Effector CD4-positive, alpha-beta T cell (primary cell): ENCODE measurements at regions not wholly inside any gene's neighbourhood (a gene's known extent, or its start where the extent isn't known, plus 50 kb on each side); places are given as distances from the start of the nearest gene placed in this dataset.
"Not testable (repeated sequence)": the region's sequence is repeated elsewhere in the genome, so short reads cannot be mapped to it uniquely, and the experiment has no call there.

ENCODE experiments used
- DNase-seq: peaks from one replicate; pipeline ENCODE4 v3.0.0-alpha.2; 2020

DNA sequence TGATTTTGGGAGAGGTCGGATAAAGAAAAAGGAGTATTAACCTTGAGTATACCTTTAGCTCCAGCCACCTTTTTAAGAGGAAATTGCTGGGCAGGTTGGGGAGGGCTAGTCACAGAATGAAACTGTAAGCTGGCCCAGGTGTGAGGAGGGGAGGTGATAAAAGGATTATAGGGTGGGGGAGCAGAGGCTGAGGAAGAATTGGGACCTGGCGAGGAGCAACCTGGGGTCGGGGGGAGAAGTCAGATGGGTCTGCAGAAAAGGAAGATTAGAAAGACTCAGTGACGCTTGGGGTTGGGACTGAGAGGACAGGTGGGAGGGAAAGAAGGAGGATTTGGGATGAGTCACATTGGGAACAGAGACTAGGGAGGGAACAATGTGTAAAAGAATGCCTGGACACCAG is 1548.5 kb upstream of the WWC1 start:
- not testable (repeated sequence) for DNase-seq

DNA sequence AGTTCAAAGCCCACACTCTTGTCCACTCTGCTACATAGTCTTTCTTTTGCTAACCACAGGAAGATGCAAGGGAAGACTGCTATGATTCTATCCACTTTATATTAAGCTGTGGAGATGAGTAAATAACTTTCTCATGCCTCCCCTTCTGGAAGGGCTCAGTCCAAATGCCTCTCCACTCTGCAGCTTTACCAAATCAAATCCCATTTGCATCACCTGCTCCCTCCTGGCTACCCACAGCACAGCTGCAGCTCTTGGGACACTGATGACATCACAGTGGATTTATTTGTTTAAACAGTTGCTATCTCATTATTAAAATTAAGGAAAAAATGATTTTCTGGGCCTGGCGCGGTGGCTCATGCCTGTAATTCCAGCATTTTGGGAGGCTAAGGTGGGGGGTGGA is 1544.9 kb upstream of the WWC1 start:
- DNase-seq = no peak

DNA sequence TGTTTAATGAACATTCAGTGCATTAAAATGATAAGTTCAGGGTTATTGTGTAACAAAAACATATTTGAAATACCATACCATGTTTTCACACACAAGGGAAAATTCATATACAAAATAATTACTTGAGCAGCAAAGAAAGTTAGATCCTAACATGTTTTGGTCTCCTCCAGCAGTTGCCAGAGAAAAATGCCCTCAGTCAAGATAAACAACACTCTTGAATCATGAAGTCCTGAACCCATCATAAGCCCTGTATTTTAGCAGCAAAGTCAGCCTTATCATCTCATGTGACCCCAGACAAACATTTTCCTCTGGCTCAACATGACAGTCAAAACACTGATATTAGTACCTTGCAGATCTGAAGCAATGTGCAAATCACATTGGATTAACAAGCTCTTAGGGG is 1541.1 kb upstream of the WWC1 start:
- no peak for DNase-seq

DNA sequence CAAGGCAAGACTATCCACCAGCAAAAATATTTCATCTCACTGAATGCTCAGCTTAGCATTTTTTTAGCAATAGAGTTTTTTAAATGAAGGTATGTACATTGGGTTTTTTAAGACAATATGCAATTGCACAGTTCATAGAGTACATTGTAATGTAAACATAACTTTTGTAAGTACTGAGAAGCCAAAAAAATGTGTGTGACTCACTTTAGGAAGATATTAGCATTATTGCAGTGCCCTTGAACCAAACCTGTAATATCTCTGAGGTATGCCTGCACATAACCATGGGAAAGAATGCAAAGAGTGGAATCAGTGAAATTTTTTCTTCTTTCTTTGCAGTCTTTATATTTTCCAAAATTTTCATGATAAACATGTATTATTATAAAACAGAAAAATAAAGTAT is 1533.3 kb upstream of the WWC1 start:
- DNase-seq = no peak

DNA sequence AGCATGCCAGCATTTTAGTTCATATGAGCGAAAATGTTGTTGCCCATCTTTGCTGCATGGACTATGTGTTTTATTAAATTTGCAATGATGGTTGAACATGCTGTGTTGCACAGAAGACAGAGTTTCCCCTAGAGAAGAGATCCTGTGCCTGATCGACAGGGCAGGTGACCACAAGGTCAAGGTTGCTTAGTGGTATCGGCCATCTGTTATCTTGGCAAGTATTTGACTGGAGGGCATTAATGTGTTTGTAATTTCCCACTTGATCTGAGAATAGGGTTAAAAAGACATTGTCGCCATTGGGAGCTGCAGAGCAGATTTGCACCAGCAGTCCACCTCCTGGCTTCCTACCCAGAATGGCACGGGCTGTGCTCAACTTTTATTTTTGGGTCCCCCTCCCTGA is 1523.6 kb upstream of the WWC1 start:
- DNase-seq = no peak

DNA sequence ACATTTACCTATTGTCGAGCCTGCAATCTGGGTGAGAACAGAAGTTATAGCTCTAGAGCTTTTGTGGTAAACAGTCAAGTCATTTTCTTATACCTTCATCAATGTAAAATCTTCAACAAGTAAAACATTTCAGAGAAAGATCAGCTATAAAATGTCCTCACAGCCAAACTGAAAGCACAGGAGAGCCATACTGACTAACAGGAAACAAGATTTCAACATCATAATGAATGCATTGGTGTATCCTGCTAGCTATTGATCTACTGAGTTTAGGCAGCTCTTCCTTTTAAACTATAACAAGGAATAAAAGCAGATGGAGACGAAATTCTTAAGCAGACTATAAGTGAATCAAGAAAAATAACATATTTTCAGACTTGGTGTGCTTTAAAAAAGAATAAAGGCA is 1522.9 kb upstream of the WWC1 start:
- no peak for DNase-seq

DNA sequence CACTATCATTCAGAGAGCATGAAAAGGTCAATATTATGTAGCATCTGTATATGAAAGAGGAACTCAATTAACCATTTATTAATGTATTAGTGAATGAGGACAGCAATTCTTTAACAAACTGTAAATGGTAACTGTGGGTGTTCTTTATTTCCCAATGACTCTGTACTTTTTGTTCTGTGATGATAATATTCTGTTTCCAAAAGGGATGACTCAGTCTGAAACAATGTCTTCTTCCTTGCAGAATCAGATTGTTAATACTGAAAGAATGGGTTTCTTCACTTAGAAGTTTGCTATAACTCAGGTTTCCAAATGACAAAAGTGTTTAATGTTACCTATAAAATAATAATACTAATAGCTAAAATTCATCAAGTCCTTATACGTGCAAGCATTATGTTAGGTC is 1518.7 kb upstream of the WWC1 start:
- DNase-seq = no peak

DNA sequence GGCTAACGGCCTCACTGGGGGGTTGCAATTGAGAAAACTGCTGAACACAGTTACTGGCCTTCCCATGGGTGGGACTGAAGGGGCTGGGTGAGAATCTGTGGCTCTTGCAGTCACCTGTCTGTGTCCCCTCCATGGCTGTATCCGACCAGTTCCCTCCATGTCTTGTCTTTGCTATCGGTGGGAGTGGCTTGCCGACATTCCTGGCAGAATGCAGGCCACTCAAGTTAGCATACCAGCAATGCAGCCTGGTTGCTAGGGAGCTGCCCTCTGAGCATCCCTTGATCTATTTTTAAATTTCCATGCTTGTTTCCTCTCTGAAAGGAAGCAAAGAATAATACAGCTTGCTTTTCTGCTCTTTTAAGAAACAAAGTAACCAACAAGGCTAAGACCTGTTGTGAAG is 1509.7 kb upstream of the WWC1 start:
- DNase-seq = no peak

DNA sequence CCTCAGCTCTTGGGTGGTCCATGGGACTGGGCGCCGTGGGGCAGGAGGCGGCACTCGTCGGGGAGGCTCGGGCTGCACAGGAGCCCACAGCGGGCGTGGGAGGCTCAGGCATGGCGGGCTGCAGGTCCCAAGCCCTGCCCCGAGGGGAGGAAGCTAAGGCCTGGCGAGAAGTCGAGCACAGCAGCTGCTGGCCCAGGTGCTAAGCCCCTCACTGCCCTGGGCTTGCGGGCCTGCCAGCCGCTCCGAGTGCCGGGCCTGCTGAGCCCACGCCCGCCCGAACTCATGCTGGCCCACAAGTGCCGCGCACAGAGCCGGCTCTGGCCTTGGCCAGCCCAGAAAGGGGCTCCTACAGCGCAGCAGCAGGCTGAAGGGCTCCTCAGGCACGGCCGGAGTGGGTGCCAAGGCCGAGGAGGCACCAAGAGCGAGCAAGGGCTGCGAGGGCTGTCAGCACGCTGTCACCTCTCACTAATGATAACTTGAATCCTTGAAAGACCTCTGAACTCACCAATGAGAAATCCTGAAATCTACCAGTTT is 1506.8 kb upstream of the WWC1 start:
- DNase-seq = no peak

DNA sequence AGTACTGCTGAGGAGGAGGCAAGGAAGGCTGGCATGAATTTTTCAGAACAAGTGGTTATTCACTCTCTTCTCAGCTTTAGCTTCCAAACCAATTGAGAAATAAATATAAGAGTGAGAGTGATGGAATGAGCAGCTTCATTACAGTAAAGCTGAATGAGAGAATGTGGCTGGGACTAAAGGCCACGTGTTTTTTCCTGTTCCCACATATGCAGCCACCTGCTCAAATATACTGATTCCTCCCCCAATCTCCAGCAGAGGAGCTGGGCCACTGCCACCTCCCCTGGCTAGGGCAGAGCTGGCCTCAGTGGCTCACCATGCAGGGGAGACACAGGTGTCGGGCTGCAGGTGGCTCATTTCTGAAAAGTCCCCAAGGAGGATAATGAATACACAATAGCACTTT is 1505.3 kb upstream of the WWC1 start:
- no peak for DNase-seq

DNA sequence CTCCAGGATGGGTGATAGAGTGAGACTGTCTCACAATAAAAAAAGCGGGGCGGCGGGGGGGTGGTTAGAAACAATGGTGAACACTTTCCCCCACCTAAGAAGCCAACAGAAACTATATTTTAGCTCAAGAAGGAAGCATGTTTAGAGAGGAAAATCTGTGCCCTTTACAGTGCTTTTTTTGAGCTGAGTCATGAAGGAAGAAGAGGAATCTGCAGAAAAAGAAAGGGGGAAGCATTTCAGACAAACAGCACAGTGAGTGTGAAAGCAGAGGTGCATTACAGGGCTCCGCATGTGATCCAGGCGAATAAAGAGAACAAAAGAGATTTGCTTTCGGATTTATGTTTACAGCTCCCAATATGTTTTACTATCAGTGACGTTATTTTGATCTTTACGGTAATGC is 1504.6 kb upstream of the WWC1 start:
- no peak for DNase-seq

DNA sequence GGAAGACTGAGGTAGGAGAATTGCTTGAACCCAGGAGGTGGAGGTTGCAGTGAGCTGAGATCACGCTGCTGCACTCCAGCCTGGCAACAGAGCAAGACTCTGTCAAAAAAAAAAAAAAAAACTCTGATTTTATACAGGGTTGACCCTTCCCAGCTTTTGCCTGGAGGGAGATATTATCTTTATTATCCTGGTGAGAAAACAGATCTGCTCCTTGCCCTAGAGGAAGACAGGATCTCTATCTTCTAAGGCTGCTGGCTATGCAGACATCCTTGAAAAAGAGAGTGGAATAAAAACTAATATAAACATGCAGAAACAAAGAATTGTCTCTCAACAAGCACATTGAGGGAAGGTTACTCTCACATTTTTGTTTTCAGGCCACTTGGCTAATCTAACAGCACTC is 1503.4 kb upstream of the WWC1 start:
- DNase-seq = no peak

DNA sequence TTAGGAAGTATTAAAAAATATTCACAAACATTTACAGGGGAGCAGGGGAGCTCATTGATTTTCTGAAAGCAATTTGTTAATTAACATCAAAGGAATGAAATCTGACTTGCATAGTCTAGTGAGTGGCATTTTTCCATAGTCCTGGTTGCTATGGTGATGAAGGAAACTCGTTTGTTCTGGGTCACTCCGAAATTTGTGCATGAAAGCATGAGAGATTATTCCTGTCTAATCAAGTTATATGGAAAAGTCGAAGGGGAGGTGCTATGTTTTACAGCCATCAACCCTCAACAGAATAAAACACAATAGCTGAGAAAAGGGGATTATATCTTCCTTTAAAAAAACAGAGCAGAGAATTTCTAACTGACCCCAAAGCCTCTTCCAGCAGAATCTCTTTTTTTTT is 1495.7 kb upstream of the WWC1 start:
- DNase-seq = no peak

DNA sequence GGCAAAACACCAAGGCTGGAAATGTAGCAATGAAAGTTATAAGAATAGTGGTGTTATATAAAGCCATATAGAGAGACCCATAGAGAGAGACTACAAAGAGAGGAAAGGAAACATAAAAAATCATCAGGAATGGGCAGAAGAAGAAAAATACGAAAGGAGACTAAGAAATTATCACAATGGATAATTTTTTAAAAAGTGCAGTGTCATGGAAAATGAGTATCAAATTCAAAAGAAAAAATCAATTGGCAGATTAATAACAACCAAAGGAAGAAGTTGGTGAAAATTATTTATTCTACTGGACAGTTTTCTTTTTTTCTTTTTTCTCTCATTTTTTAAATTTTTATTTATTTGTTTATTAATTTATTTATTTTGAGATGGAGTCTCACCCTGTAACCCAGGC is 1488.4 kb upstream of the WWC1 start:
- DNase-seq = no peak

DNA sequence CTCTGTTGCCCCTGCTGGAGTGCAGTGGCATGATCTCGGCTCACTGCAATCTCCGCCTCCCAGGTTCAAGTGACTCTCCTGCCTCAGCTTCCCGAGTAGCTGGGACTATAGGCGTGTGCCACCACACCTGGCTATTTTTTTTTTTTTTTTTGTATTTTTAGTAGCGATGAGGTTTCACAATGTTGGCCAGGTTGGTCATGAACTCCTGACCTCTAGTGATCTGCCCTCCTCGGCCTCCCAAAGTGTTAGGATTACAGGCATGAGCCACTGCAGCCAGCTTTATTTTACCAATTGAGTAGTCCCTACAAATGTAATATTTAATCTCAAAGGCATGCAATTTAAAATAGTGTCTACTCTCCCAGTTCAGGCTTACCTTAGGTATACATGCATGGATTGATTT is 1487.2 kb upstream of the WWC1 start:
- not testable (repeated sequence) for DNase-seq

DNA sequence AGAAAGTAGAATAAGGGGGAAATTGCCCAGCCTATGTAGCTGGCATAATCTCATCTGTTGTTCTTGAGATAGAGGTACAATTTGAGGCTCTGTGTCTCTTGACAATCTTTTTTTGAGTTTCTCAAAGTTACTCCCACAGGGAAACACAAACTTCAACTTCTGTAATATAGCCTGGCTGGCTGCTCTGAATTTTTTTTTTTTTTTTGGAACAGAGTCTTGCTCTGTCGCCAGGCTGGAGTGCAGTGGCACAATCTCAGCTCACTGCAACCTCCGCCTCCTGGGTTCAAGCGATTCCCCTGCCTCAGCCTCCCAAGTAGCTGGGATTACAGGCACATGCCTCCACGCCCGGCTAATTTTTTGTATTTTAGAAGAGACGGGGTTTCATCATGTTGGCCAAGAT is 1486.8 kb upstream of the WWC1 start:
- not testable (repeated sequence) for DNase-seq

DNA sequence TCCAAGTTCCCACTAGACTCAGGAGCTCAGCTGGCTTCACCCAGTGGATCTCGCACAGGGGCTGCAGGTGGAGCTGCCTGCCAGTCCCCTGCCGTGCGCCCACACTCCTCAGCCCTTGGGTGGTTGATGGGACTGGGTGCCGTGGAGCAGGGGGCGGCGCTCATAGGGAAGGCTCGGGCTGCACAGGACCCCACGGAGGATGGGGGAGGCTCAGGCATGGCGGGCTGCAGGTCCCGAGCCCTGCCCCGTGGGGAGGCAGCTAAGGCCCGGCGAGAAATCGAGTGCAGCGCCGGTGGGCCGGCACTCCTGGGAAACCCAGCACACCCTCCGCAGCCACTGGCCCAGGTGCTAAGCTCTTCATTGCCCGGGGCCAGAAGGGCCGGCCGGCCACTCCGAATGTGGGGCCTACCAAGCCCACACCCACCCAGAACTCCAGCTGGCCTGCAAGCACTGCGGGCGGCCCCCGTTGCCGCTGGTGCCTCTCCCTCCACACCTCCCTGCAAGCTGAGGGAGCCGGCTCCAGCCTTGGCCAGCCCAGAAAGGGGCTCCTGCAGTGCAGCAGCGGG is 1481.3 kb upstream of the WWC1 start:
- DNase-seq = not testable (repeated sequence)

DNA sequence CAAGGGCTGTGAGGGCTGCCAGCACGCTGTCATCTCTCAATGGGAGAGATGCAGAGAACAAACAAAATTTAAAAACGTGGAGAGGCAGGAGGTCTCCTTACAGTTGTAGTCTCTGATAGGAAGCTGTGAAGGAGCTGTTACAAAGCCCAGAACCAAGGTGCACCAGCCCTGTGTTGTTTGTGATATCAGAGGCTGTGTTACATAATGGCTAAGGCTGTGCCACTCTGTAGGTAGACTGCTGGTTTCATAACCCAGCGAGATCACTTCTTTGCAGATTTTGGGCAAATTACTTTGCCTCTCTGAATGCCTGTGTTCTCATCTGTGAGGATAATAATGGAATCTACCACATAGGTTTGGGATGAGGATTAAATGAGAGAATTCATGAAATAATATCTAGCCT is 1480.7 kb upstream of the WWC1 start:
- DNase-seq = no peak

DNA sequence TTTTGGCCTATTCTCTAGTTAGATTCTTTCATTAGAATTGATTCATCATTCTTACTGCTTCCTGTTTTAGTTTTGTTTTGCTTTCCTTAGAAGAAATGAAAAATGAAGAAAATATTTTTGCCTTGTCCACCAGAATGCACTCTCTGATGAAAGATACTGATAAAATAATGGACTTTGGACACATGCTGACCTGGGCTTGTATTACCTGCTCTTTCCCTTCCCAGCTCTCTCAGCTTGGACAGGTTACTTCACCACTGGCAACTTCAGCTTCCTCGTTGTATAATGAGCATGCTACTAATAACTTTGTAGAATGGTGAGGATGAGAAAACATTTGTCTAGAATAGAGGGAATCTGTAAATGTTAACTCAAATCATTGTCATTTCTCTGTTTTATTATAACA is 1468.1 kb upstream of the WWC1 start:
- no peak for DNase-seq

DNA sequence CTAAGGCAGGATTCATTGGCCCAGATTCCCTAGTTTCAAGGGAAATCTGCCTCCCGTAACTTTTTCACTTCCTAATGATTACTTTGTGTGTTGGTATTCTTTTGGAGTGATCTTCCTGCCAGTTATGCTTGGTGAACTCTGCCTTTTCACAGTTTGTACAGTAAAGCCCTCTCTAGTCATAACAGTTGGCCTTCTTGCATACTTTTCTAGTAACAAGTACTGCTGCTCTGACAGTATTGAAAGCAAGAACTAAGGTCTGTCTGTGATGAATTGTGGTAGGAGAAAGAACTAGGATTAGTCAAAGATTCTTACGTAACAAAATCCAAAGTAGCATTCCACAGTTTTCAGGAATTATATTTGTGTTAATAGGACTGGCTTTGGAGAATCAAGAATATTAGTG is 1457.2 kb upstream of the WWC1 start:
- DNase-seq = no peak

DNA sequence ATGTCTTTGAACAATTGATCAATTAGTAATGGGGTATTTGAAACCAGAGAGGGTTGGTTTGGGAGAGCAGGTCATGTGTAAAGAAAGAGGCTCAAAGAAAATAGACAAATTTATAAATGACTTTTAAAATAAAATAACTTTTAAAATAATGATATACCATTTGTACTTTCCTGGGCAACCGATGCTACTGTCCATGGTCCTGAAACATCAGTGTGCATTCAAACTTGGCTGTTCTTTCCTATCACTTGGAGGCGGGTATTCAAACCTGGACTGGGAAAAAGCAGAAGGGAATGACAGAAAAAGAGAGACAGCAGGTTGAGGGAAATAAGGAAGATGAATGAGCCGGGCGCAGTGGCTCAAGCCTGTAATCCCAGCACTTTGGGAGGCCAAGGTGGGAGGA is 1446.4 kb upstream of the WWC1 start:
- no peak for DNase-seq

DNA sequence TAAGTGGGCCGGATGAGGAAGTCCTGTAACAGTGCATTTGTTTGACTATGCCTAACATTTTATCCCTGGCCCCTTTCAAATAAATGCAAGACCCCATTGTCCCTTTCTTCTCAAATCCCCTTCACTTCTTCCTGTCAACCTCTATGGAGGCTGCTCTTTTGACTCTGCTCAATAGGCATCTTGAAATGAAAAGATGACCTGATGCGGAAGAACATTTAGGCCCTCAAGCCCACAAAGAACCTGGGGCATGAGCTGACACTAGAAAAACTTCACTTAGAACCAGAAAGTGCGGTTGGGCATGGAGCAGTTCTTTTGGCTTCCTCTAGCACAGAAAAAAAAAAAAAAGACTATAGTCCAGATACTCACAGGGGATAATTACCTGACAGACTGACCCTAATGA is 1434.7 kb upstream of the WWC1 start:
- no peak for DNase-seq

DNA sequence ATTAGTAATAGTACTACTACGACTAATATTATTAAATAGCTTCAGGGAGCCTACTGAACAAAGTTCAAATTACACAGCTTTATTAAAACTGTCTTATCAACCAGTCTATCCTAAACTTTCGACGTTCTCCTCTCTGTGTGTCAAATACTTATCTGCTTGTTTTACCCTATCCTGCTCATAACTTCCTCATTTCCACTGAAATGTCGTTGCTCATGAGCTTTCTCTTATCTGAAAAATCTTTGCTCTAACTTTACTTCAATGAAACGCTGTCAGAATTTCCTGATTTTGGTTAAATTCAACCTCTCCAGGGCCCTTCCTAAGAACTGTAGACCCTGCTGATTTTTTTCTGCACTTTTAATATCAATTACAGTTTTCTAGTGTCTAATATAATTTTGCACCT is 1431.0 kb upstream of the WWC1 start:
- no peak for DNase-seq

DNA sequence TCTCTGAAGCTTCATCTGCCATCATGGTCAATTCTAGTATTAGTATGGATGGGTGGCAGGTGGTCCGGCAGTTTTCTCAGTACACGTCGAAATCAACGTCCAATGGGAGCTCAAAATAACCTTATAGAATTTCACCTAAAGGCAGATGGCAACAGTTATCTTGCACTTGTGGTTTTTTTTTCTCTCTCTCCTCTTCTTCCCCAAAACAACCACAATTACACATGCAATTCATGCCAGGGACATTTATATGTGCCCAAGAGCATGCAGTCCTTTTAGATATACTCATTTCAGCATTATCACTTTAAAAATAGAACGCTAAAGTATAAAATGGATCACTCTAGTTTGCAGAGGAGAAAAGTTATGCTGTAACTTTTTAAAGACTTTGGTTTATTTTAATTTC is 1428.9 kb upstream of the WWC1 start:
- no peak for DNase-seq

DNA sequence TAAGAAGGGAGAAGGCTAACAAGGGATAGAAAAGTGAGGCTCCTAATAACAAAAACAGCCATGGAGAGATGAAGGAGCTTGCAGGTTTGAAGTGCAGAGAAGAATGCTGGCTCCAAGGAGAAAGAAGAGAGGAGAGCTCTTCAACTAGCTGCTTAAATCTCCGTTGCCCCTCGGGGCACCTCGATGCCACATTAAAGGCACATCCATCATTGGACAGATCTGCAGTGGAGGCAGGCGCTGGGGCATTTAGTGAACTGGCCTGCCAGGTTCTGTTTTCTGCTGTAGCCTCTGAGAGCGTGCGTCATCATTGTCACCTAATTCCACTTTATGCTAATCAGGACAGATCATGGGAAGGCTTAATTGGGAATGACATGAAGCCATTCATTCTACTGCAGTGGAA is 1426.2 kb upstream of the WWC1 start:
- DNase-seq = no peak

DNA sequence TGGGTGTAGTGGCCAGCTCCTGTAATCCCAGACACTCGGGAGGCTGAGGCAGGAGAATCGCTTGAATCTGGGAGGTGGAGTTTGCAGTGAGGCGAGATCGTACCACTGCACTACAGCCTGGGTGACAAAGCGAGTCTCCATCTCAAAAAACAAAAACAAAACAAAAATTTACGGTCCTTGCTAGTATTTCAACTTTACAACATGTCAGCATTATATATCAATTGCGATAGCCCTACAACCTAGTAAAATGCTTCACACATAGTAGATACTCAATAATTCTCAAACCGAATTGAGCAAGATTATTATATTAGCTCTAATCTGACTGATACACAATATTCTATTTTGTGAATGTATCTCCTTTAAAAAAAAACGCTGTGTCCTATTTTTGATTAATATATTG is 1411.0 kb upstream of the WWC1 start:
- no peak for DNase-seq
